HEK293T (cell line): ENCODE measurements at regions not wholly inside any gene's neighbourhood (a gene's known extent, or its start where the extent isn't known, plus 50 kb on each side); places are given as distances from the start of the nearest gene placed in this dataset.

Experiments
- CTCF ChIA-PET: fragments of 350-600 bp; formaldehyde crosslinking; extraction: SDS; loops from one replicate; lab custom pipeline; 2021; ENCODE audit warnings: antibody characterized with exemption, inconsistent platforms; lab: Yijun Ruan, JAX
- POLR2A ChIA-PET: fragments of 350-600 bp; formaldehyde crosslinking; extraction: SDS; loops from one replicate; lab custom pipeline; 2020; ENCODE audit warnings: antibody characterized with exemption, inconsistent platforms; lab: Yijun Ruan, JAX
- DNase-seq: peaks from one replicate; pipeline ENCODE4 v3.0.0; 2012; ENCODE audit warnings: mixed read lengths; ENCODE audit errors: extremely low spot score
- ARNT ChIP-seq: fragments of 450-650 bp; IDR thresholded peaks from 2 replicates; pipeline ENCODE4 v1.6.1; 2017; ENCODE audit warnings: mild to moderate bottlenecking
- BHLHE40 ChIP-seq: fragments of 450-650 bp; IDR thresholded peaks from 2 replicates; pipeline ENCODE4 v1.6.1; 2016; ENCODE audit warnings: mild to moderate bottlenecking, moderate library complexity, borderline replicate concordance
- CTBP1 ChIP-seq: fragments of 450-650 bp; IDR thresholded peaks from 2 replicates; pipeline ENCODE4 v1.6.1; 2016; ENCODE audit warnings: borderline replicate concordance
- ELF4 ChIP-seq: fragments of 450-650 bp; IDR thresholded peaks from 2 replicates; pipeline ENCODE4 v1.6.1; 2017; ENCODE audit warnings: antibody characterized with exemption
- FOXA1 ChIP-seq: fragments of 450-650 bp; IDR thresholded peaks from 2 replicates; pipeline ENCODE4 v1.6.1; 2016; ENCODE audit warnings: mild to moderate bottlenecking
- FOXK2 ChIP-seq: fragments of 450-650 bp; IDR thresholded peaks from 2 replicates; pipeline ENCODE4 v1.6.1; 2016; ENCODE audit warnings: mild to moderate bottlenecking
- FOXM1 ChIP-seq: fragments of 450-650 bp; IDR thresholded peaks from 2 replicates; pipeline ENCODE4 v1.6.1; 2017; ENCODE audit warnings: mild to moderate bottlenecking, borderline replicate concordance
- HDGF ChIP-seq: fragments of 450-650 bp; IDR thresholded peaks from 2 replicates; pipeline ENCODE4 v1.6.1; 2017; ENCODE audit warnings: antibody characterized with exemption, borderline replicate concordance
- L3MBTL2 ChIP-seq: fragments of 450-650 bp; conservative IDR thresholded peaks from 2 replicates; pipeline ENCODE4 v1.6.1; 2016; ENCODE audit warnings: mild to moderate bottlenecking
- LEF1 ChIP-seq: fragments of 450-650 bp; IDR thresholded peaks from 2 replicates; pipeline ENCODE4 v1.6.1; 2017; ENCODE audit warnings: mild to moderate bottlenecking, borderline replicate concordance
- NFRKB ChIP-seq: fragments of 450-650 bp; IDR thresholded peaks from 2 replicates; pipeline ENCODE4 v1.6.1; 2016; ENCODE audit warnings: mild to moderate bottlenecking, moderate library complexity
- SP1 ChIP-seq: fragments of 450-650 bp; IDR thresholded peaks from 2 replicates; pipeline ENCODE4 v1.6.1; 2017
- SUZ12 ChIP-seq: fragments of 450-650 bp; IDR thresholded peaks from 2 replicates; pipeline ENCODE4 v1.6.1; 2016; ENCODE audit warnings: mild to moderate bottlenecking
- TARDBP ChIP-seq: fragments of 450-650 bp; IDR thresholded peaks from 2 replicates; pipeline ENCODE4 v1.6.1; 2016
- ZNF384 ChIP-seq: fragments of 450-650 bp; IDR thresholded peaks from 2 replicates; pipeline ENCODE4 v1.6.1; 2016
- TF ChIP-seq, protein P1 (sequence below): fragments of 450-650 bp; IDR thresholded peaks from 2 replicates; pipeline ENCODE4 v1.6.1; 2016

DNA sequence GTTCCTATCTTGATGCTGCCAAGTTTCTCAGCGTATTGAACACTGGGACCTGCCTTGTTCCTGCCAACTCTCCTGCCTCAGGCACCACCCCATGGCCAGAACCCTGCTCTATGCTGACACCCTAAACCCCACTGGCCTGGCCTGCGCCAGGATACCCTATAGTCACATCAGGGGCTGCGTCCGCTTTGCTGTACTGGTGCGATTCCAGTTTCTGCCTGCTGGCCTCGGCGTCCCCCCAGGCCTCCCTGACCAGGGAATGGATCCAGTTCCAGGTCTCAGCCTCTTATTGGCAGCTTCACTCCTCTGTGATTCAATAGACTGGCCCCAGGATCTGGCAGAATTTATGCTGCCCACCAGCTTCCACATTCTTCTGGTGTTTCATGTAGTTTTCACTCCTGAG is 55.0 kb downstream of the GPR6 start:
- TF ChIP-seq, protein P1, sequence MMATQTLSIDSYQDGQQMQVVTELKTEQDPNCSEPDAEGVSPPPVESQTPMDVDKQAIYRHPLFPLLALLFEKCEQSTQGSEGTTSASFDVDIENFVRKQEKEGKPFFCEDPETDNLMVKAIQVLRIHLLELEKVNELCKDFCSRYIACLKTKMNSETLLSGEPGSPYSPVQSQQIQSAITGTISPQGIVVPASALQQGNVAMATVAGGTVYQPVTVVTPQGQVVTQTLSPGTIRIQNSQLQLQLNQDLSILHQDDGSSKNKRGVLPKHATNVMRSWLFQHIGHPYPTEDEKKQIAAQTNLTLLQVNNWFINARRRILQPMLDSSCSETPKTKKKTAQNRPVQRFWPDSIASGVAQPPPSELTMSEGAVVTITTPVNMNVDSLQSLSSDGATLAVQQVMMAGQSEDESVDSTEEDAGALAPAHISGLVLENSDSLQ = no peak
- TF ChIP-seq SUZ12 (no peak), FOXK2 (no peak), SP1 (no peak), FOXM1 (no peak)
- ChIA-PET POLR2A (no interaction called here), CTCF (no interaction called here)
- DNase-seq = no peak

DNA sequence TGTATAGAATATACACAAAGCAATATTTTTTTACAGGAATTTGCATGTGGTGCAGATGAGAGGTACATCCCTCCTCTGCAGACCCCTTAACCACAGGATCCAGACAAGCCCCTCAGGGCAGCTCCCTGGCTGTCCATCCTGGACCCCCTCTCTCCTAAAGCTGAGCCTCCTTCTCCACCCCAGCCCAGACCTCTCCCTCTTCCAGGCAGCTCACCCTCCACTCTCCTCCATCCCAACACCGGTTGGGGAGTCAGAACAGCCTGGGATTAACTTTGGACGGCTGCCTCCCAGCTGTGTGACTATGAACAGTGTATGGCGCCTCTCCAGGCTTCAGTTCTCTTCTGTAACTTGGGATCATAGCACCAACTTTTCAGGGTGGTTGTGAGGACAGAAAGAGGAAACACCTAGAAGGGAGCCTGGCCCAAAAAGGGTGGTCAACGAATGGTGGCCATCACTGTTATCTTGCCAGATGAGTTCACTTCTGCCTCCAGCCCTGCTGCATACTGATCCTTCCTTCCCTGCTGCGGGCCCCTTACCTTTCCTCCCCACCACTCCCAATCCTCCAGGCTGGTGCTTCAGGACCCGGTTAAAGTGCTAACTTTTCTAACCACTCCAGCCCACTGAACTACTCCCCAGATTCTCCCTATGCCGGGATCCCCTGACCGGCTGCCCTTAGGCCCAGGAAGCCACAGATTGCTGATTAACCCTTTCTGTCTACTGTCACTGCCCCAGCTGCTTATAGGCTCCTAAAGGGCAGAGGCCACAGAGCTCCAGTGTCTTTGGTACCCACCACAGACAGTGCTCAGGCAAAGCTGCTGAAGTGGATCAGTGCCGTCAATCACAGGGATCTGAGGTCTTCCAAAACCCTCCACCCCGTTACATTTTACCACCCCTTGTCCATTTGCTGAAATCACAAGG is 55.9 kb downstream of the GPR6 start:
- POLR2A ChIA-PET = no interaction called here
- DNase-seq = no peak
- CTCF ChIA-PET = interaction anchor here (1.1 kb wide), 1 partner anchor 329 kb away, joined by 4 read pairs; no protein-coding TSS in a partner anchor
- TF ChIP-seq BHLHE40 = no peak
- no peak for TF ChIP-seq CTBP1
- TF ChIP-seq NFRKB = no peak
- no peak for TF ChIP-seq ZNF384
- TF ChIP-seq, protein P1 = no peak
- TF ChIP-seq ELF4 = no peak
- TF ChIP-seq LEF1 = no peak
- TF ChIP-seq ARNT = no peak
- TF ChIP-seq FOXA1 = no peak
- TF ChIP-seq FOXK2 = no peak
- TF ChIP-seq L3MBTL2 = no peak
- TF ChIP-seq FOXM1 = no peak
- no peak for TF ChIP-seq HDGF
- TF ChIP-seq TARDBP = no peak
- TF ChIP-seq SP1 = no peak
- no peak for TF ChIP-seq SUZ12

DNA sequence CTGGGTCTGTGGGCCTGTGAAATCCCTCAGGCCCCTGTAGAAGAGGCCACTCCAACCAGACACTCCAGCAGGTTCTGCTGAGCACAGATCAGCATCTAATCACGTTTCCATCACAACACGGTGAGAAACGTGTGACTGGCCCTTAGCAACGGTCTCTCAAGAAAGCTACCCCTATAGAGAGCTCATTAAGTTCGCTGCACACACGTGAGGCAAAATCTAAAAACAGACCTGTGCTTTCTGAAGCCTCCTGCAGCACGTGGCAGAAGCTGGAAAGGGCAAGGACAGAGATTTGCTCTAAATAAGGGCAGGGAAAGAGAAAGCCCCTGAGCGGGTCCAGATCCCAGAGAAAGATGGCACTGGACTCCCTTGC is 56.5 kb downstream of the GPR6 start:
- no peak for TF ChIP-seq ARNT
- TF ChIP-seq CTBP1 = no peak
- no peak for TF ChIP-seq LEF1
- TF ChIP-seq ELF4 = no peak
- TF ChIP-seq TARDBP = no peak
- no peak for TF ChIP-seq HDGF
- TF ChIP-seq FOXK2 = no peak
- no peak for TF ChIP-seq FOXM1
- no peak for DNase-seq
- ChIA-PET POLR2A (no interaction called here), CTCF (interaction anchor here (1.1 kb wide), 1 partner anchor 329 kb away, joined by 4 read pairs; no protein-coding TSS in a partner anchor)

DNA sequence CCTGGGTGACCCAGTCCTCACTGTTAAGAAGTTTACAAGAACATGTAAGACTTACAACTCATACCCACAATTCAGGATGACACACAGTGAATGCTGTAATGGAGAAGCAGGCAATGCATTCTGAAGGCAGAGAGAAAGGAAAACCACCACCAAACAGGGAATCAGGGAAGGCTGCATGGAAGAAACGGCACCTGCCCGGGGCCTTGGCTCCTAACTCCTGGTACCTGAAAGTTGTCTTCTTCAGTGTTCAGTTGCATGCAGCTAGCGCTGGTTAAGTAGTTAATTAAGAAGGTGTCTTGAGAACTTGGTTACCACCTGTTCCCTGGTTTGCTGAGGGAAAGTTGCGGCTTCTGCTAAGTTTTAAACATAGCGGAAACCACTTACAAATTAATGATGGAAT is 57.2 kb downstream of the GPR6 start:
- no peak for TF ChIP-seq ELF4
- no peak for TF ChIP-seq L3MBTL2
- no peak for TF ChIP-seq NFRKB
- no peak for TF ChIP-seq BHLHE40
- no peak for TF ChIP-seq ARNT
- no peak for TF ChIP-seq SUZ12
- no peak for TF ChIP-seq SP1
- TF ChIP-seq LEF1 = no peak
- no peak for TF ChIP-seq TARDBP
- no peak for TF ChIP-seq FOXM1
- no peak for TF ChIP-seq HDGF
- no peak for TF ChIP-seq FOXA1
- TF ChIP-seq CTBP1 = no peak
- TF ChIP-seq, protein P1 = no peak
- no peak for TF ChIP-seq ZNF384
- no peak for TF ChIP-seq FOXK2
- DNase-seq = no peak
- ChIA-PET POLR2A (no interaction called here), CTCF (interaction anchor here (1.1 kb wide), 1 partner anchor 330 kb away, joined by 4 read pairs; no protein-coding TSS in a partner anchor)

DNA sequence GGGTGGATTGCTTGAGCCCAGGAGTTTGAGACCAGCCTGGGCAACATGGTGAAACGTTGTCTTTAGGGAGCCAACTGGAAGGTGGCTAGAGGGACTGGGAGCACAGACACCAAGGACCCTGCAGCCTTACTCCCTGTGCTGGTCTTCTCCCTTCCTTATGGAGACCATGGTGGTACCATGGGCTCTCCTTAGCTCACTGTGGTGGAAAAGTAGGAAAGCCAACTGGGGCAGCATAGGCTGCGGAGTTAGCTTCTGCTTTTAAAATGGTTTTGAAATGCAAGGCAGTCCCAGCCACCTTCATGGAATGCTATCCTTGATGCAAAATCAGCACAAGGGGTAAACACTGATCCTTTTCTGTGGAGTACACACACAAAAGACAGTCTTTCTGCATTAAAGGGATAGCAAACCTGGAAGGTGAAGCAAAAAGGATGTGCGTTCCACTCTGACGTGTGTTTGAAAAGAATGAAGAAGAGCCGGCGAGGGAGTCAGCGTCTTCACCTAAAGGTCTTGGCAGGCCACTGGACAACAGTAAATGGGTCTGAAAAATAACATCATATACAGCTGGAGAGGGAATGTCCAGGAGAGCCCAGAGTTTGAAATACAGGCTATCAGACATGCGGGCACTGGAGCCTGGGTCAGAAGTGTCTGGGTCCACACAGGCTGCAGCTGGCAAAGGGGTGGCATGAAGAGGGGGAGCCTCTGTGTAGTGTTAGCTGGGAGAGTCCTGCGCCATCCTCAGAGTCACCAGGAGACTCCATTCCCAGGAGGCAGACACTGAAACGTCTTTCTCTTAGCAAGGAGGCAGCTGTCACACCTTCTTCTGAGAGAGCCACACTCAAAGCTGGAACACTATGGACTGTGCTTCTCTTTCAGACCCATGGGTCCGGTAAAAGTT is 58.5 kb downstream of the GPR6 start:
- CTCF ChIA-PET = interaction anchor here (0.6 kb wide), 1 partner anchor 231 kb away, joined by 3 read pairs; no protein-coding TSS in a partner anchor
- TF ChIP-seq L3MBTL2 (no peak), FOXK2 (no peak), TARDBP (no peak), BHLHE40 (no peak), SP1 (no peak), SUZ12 (no peak), LEF1 (no peak), HDGF (no peak), NFRKB (no peak), FOXA1 (no peak), ELF4 (no peak)
- TF ChIP-seq, protein P1 = no peak
- POLR2A ChIA-PET = no interaction called here
- DNase-seq = no peak
